ENCODE measurements at regions not wholly inside any gene's neighbourhood (a gene's known extent, or its start where the extent isn't known, plus 50 kb on each side); places are given as distances from the start of the nearest gene placed in this dataset.

DNA sequence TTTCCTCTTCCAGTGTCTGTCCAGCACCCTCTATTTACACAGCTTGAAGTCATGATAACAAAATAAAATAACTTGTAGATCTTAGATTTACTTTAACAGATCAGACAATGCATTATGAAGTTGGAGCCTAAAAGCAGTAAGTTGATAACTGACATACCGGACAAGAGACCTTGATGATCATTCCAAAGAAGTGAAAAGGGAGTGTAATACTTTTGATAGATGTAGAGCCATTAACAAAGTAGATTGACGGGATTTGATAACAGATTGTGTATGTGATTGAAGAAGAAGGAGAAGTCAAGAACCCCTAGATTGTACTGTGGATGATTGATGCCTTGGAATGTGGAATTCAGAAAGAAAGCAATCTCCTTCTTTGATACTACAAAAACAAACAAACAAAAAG lies 403.8 kb upstream of the MGAT4C start:
- no peak overlapping the region for H3K4me3 Mint-ChIP-seq
- H3K27me3 Mint-ChIP-seq (ENCODE audit: insufficient read depth), result peaks cover 2% of the 10 kb centered on the region

DNA sequence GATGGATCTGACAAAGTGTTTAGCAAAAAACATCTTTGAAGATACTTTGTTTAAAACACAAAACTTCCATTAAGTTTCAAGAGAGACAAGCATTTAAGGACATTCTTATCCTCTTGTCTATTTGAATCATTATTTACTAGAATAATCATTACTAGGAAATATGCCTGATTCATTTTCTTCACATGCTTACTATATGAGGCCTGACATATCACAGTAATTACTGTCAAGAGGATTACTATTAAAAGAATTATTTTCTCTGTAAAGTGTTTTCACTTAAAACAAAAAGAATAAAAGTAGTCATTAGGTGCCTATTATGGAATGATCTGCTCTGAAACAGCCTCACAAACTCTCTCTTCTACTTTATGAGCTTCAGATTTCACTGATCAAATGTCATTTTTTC lies 402.1 kb upstream of the MGAT4C start:
- peaks cover 2% of the 10 kb centered on the region for H3K27me3 Mint-ChIP-seq (ENCODE audit: insufficient read depth)
- no peaks in the 10 kb centered on the region for H3K36me3 Mint-ChIP-seq (ENCODE audit: low read depth)
- no peak overlapping the region for H3K4me3 Mint-ChIP-seq
- H3K9me3 Mint-ChIP-seq, result no peaks in the 10 kb centered on the region
- no peak for DNase-seq (ENCODE audit: low spot score)
- H3K4me1 Mint-ChIP-seq (ENCODE audit: low read depth), result no peaks in the 10 kb centered on the region
- H3K27ac Mint-ChIP-seq, result no peak overlapping the region
- intact Hi-C loops (cut with micrococcal nuclease), result no loop called here

More for the DNA sequence above, 403.8 kb upstream of the MGAT4C start:
- intact Hi-C loops (cut with micrococcal nuclease), result no loop called here
- H3K27ac Mint-ChIP-seq, result no peak overlapping the region
- H3K4me1 Mint-ChIP-seq (ENCODE audit: low read depth), result no peaks in the 10 kb centered on the region
- no peak for DNase-seq (ENCODE audit: low spot score)
- no peaks in the 10 kb centered on the region for H3K36me3 Mint-ChIP-seq (ENCODE audit: low read depth)
- H3K9me3 Mint-ChIP-seq, result peaks cover 2% of the 10 kb centered on the region

DNA sequence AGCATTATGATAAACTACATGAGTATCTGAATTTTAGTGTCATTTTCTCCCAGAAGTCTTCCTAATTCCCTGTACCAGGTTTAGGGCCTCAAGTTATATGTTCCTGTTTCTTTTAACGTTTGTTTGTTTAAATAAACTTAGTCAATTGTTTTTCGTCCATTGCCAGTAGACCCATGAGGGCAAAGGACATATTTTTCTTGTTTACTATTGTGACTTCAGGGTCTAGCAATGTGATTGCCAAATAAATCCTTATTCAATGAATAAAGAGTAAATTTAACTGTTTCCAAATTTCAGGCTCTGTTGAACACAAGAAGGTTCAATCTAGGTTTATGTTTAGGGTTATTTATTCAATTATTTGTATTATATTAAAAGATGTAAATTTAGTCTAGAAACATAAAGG lies 391.6 kb upstream of the MGAT4C start:
- Mint-ChIP-seq H3K27me3 (ENCODE audit: insufficient read depth) (no peaks in the 10 kb centered on the region), H3K27ac (no peak overlapping the region), H3K4me1 (ENCODE audit: low read depth) (no peaks in the 10 kb centered on the region), H3K9me3 (no peaks in the 10 kb centered on the region), H3K4me3 (no peak overlapping the region), H3K36me3 (ENCODE audit: low read depth) (no peaks in the 10 kb centered on the region)
- no peak for DNase-seq (ENCODE audit: low spot score)
- intact Hi-C loops (cut with micrococcal nuclease), result no loop called here

DNA sequence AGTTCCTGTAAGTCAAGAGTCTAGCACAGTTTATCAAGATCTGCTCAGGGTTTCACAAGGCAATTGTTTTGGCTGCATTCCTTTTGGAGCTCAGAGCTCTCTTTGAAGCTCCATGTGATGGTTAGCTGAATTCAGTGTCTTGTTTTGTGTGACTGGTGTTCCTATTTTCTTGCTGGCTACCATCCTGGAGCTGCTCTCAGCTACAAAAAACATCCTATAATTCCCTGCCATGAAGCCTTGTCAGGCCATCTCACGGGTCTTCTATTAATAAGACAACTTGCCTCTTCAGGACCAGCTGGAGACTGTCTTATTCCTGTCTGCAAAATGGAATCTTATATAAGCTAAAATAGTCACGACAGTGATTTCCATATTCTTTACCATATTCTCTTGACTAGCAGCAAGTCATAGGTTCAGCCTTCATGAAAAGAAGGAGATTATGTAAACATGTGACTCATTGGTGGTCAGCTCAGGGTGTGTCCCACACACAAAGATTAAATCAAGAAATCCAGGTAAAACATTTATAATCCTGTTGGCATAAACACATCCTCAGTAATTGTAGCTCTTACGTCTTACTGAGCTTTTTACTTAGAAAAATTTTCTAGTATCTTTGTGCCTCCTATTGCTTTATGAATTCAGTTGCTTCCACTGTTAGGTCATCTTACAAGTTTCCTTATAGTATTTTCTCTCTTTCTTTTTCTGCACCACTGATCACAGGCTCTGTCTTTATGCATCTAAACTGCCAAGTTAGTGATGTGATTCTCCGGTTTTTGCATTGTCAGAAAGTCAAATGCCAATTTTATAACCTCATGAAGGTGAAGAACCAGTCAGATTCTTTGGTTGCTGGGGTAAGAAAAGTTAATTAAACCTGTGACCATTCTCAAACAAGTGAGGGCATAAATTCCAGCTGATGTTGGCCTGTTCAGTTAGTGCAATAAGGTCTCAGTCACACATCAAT lies 378.5 kb upstream of the MGAT4C start:
- Mint-ChIP-seq H3K4me3 (no peak overlapping the region), H3K27ac (no peak overlapping the region), H3K27me3 (ENCODE audit: insufficient read depth) (no peaks in the 10 kb centered on the region), H3K4me1 (ENCODE audit: low read depth) (no peaks in the 10 kb centered on the region), H3K9me3 (peaks cover under 1% of the 10 kb centered on the region), H3K36me3 (ENCODE audit: low read depth) (no peaks in the 10 kb centered on the region)
- DNase-seq (ENCODE audit: low spot score), result no peak
- intact Hi-C loops (cut with micrococcal nuclease), result no loop called here

DNA sequence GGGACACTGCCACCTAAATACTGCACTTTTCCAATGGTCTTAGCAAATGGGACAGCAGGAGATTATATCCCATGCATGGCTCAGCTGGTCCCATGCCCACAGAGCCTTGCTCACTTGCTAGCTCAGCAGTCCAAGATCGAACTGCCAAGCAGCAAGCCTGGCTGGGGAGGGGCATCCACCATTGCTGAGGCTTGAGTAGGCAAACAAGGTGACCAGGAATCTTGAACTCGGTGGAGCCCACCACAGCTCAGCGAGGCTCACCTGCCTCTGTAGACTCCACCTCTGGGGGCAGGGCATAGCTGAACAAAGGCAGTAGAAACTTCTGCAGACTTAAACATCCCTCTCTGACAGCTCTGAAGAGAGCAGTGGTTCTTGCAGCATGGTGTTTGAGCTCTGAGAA lies 370.8 kb upstream of the MGAT4C start:
- intact Hi-C loops (cut with micrococcal nuclease), result no loop called here
- H3K27me3 Mint-ChIP-seq (ENCODE audit: insufficient read depth), result no peaks in the 10 kb centered on the region
- H3K4me3 Mint-ChIP-seq, result no peak overlapping the region
- no peaks in the 10 kb centered on the region for H3K36me3 Mint-ChIP-seq (ENCODE audit: low read depth)
- DNase-seq (ENCODE audit: low spot score), result no peak
- H3K4me1 Mint-ChIP-seq (ENCODE audit: low read depth), result no peaks in the 10 kb centered on the region
- H3K27ac Mint-ChIP-seq, result no peak overlapping the region
- H3K9me3 Mint-ChIP-seq, result peaks cover 28% of the 10 kb centered on the region

DNA sequence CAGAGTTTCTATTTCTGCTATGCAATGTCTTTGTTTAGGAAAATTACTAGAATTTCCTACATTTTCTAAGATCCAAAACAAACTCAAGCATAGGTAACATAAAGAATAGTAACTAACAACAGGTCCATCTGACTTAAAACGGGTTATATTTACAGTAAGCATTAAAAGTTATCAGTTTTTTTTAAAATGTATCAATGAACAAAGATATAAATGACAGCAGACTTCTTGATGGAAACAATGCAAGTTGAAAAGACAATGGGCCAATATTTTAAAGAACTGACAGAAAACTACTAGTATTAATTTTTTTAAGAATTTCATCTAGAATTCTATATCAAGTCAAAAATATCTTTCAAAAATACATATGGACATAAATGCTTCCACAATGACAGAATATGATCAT lies 367.1 kb upstream of the MGAT4C start:
- Mint-ChIP-seq H3K36me3 (ENCODE audit: low read depth) (no peaks in the 10 kb centered on the region), H3K4me3 (no peak overlapping the region), H3K4me1 (ENCODE audit: low read depth) (no peaks in the 10 kb centered on the region), H3K27me3 (ENCODE audit: insufficient read depth) (no peaks in the 10 kb centered on the region), H3K9me3 (peaks cover 16% of the 10 kb centered on the region), H3K27ac (no peak overlapping the region)
- intact Hi-C loops (cut with micrococcal nuclease), result no loop called here
- DNase-seq (ENCODE audit: low spot score), result no peak

DNA sequence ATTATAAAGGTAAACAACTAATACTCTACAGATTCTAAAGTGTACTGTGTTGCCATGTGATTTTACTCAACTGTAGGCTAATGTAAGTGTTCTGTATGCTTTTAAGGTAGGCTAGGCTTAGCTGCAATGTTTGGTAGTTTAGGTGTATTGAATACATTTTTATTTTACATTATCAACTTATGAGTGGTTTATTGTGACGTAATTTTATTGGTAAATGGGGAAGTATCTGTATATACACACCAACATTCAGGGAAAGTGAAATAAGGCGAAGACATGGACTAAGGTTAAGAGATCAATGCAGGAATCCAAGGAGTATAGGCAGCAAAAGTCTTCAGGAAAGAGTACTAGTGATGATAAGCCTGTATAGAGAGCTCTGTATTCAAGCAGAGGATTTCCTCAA lies 365.8 kb upstream of the MGAT4C start:
- intact Hi-C loops (cut with micrococcal nuclease), result no loop called here
- Mint-ChIP-seq H3K27ac (no peak overlapping the region), H3K9me3 (peaks cover 14% of the 10 kb centered on the region), H3K4me1 (ENCODE audit: low read depth) (no peaks in the 10 kb centered on the region), H3K36me3 (ENCODE audit: low read depth) (no peaks in the 10 kb centered on the region), H3K27me3 (ENCODE audit: insufficient read depth) (no peaks in the 10 kb centered on the region), H3K4me3 (no peak overlapping the region)
- no peak for DNase-seq (ENCODE audit: low spot score)

DNA sequence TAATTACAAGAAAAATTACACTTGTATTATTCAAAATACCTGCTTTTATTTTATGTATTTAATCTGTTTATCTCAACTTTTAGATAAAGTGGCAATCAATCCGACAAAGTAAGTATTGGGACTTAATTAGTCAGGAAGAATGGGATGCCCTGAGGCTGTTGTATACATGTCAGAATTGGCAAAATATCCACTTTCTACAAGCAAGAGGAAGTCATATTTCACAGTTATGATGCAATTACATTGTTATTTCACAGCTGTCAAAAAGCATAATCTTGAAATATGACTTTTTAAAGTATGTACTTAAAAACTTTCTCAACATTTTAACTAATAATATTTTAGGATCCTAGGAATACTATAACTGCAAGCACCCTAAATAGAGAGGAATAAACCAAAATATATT lies 357.1 kb upstream of the MGAT4C start:
- Mint-ChIP-seq H3K4me1 (ENCODE audit: low read depth) (no peaks in the 10 kb centered on the region), H3K36me3 (ENCODE audit: low read depth) (no peaks in the 10 kb centered on the region), H3K27ac (no peak overlapping the region), H3K27me3 (ENCODE audit: insufficient read depth) (no peaks in the 10 kb centered on the region), H3K4me3 (no peak overlapping the region), H3K9me3 (peaks cover 4% of the 10 kb centered on the region)
- DNase-seq (ENCODE audit: low spot score), result no peak
- intact Hi-C loops (cut with micrococcal nuclease), result no loop called here

DNA sequence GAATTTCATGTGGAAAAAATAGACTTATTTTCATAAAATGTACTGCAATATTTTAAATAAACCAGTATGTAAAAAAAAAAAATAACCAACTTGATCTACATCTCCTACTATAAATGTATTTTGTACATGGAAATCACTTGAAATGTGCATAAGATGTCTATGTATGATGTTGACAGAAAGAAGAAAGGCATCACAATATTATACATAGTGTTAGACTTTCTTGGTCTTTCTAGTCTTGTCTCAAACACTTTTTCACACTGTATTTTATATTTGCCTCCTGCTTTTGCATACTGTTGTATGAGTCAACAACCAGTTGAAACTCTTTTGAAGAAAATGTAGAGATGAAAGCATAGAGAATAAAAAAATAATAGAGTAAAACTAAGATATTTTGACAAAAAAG lies 352.4 kb upstream of the MGAT4C start:
- no peak for DNase-seq (ENCODE audit: low spot score)
- H3K36me3 Mint-ChIP-seq (ENCODE audit: low read depth), result no peaks in the 10 kb centered on the region
- intact Hi-C loops (cut with micrococcal nuclease), result no loop called here
- H3K27me3 Mint-ChIP-seq (ENCODE audit: insufficient read depth), result no peaks in the 10 kb centered on the region
- no peak overlapping the region for H3K27ac Mint-ChIP-seq
- no peaks in the 10 kb centered on the region for H3K4me1 Mint-ChIP-seq (ENCODE audit: low read depth)
- no peaks in the 10 kb centered on the region for H3K9me3 Mint-ChIP-seq
- H3K4me3 Mint-ChIP-seq, result no peak overlapping the region

DNA sequence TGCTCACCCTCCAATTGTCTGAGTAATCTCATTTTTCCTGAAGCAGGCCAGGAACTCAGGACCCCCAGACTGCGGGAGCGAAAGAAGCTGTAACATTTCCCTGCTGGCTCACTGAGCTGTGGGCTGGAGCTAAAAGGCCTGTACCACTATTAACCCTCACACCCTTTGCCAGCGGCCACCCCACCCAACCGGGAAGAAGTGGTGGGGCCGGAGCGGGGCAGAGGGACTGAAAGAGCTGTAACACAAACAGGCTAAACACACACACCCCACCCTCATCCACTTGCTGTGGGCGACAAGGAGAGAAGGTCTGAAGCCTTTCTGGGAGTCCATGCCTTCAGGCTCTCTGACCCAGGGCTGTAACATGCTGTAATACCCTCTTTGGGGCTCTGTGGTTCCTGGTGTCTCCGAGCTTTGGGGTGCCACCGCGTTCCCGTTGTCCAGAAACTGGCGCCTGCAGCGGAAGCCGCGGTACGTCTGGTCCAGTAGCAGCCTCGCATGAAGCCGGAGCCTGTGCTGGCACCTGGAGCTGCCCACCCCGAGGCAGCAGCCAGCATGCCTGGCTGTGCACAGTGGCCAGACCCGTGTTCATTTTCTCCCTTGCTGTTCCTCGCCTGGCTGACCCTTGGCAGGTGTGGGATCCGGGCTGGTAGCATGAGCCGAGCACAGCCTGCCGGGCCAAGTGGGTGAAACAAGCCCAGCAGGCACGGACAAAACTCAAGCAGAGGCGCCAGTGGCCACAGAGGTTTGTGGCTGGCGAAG lies 345.5 kb upstream of the MGAT4C start:
- Mint-ChIP-seq H3K27ac (no peak overlapping the region), H3K9me3 (no peaks in the 10 kb centered on the region), H3K27me3 (ENCODE audit: insufficient read depth) (no peaks in the 10 kb centered on the region), H3K36me3 (ENCODE audit: low read depth) (no peaks in the 10 kb centered on the region), H3K4me3 (no peak overlapping the region), H3K4me1 (ENCODE audit: low read depth) (no peaks in the 10 kb centered on the region)
- DNase-seq (ENCODE audit: low spot score), result no peak
- intact Hi-C loops (cut with micrococcal nuclease), result no loop called here

DNA sequence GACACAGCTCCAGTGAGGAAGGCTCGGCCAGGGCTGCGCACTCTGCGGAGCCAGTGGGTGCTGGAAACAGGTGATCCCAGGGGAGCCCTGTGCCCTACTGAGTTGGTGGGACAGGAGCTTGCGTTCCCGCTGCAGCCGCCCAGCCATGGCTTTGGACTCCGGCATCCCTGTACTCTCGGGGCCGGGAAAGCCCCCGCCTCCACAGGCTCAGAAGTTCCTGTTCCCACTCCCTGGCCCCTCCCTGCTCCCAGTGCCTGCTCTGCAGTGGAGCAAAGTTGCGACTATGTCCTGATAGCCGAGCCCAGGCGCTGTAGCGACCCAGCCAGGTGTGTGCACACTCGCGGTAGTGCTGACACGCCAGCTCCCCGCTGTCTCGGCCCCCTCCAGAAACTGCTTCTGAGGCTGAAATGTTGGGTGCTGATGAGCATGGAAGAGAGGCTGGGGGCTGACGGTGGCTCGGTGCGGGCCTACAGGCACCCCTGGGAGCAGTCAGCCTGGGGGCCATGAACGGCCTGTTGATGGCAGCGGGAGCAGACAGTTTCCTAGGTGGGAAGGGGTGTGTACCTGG lies 344.6 kb upstream of the MGAT4C start:
- H3K36me3 Mint-ChIP-seq (ENCODE audit: low read depth), result no peaks in the 10 kb centered on the region
- H3K4me1 Mint-ChIP-seq (ENCODE audit: low read depth), result no peaks in the 10 kb centered on the region
- no peak for DNase-seq (ENCODE audit: low spot score)
- no peaks in the 10 kb centered on the region for H3K9me3 Mint-ChIP-seq
- no peak overlapping the region for H3K27ac Mint-ChIP-seq
- no peaks in the 10 kb centered on the region for H3K27me3 Mint-ChIP-seq (ENCODE audit: insufficient read depth)
- intact Hi-C loops (cut with micrococcal nuclease), result no loop called here
- H3K4me3 Mint-ChIP-seq, result no peak overlapping the region

DNA sequence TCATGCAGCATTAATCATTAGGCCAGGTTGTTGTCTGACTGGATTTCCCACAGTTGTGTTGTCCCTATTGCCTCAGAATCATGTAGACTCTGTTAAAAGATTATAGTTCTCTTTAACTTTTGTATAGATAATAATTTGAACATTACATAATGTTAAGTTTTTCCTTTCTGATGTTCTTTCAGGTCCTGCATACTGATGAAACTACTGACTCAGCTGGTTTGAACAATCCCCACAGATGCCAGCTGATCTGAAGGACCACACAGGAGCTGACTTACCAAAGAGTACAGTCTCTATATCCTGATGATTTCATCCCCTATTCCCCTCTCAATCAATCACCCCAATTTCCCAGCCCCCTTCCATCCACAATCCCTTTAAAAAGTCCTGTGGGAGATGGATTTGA lies 341.2 kb upstream of the MGAT4C start:
- Mint-ChIP-seq H3K9me3 (no peaks in the 10 kb centered on the region), H3K4me1 (ENCODE audit: low read depth) (no peaks in the 10 kb centered on the region), H3K36me3 (ENCODE audit: low read depth) (no peaks in the 10 kb centered on the region), H3K27ac (no peak overlapping the region), H3K27me3 (ENCODE audit: insufficient read depth) (no peaks in the 10 kb centered on the region), H3K4me3 (no peak overlapping the region)
- intact Hi-C loops (cut with micrococcal nuclease), result no loop called here
- DNase-seq (ENCODE audit: low spot score), result no peak

DNA sequence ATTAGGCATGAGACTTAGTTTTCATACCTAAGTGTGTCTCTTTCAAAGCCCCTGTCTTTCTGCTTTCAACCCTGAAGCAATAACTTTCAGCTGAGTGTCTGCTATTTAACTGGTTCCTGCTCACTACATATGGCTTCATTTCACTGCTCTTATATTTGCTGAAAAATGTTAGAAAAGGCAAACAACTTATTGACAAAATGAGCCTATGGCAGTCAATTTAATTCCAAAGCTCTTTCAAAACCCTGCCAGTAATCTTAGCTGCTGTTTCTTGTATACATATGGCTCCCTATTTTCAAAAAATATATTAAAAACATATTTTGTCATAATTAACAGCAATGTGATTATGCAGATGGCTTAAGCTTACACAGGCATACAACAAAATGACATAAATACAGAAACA lies 334.1 kb upstream of the MGAT4C start:
- no peak overlapping the region for H3K4me3 Mint-ChIP-seq
- H3K4me1 Mint-ChIP-seq (ENCODE audit: low read depth), result no peaks in the 10 kb centered on the region
- no peak overlapping the region for H3K27ac Mint-ChIP-seq
- no peak for DNase-seq (ENCODE audit: low spot score)
- peaks cover 9% of the 10 kb centered on the region for H3K9me3 Mint-ChIP-seq
- H3K36me3 Mint-ChIP-seq (ENCODE audit: low read depth), result no peaks in the 10 kb centered on the region
- no peaks in the 10 kb centered on the region for H3K27me3 Mint-ChIP-seq (ENCODE audit: insufficient read depth)
- intact Hi-C loops (cut with micrococcal nuclease), result no loop called here

All from activated T-helper 1 cell treated with anti-CD3 and anti-CD28 coated beads, Interleukin-12 subunit alpha, Interleukin-12 subunit beta, Interleukin-2, Interleukin-4 antibody, amounts not matched to agents 30 ng/mL and 10 ng/mL and 1 ng/mL, durations not matched to agents 14 hours and 24 hours and 36 hours (primary cell).